Right cardiac atrium (tissue), 5 donors: ENCODE measurements at regions not wholly inside any gene's neighbourhood (a gene's known extent, or its start where the extent isn't known, plus 50 kb on each side); places are given as distances from the start of the nearest gene placed in this dataset.

ENCODE experiments used
- ATAC-seq, 2 donors: fragments of 200-7000 bp; cut with Tn5 transposase; one replicate each; pipeline versions ENCODE4 v1.8.0 to v1.9.1; 2020; ENCODE audit warnings: moderate library complexity in 2 of 2, mild to moderate bottlenecking in 1 of 2
- DNase-seq, 3 donors: peaks; one replicate each; pipeline ENCODE4 v3.0.0-alpha.2; 2020
- H3K27ac ChIP-seq: one replicate; pipeline ENCODE4 v1.5.1; 2013; ENCODE audit warnings: mild to moderate bottlenecking, low read length, control low read depth, moderate library complexity
- H3K27me3 ChIP-seq: one replicate; pipeline ENCODE4 v1.6.1; 2013; ENCODE audit not compliant: control insufficient read depth, insufficient read depth
- H3K4me1 ChIP-seq: one replicate; pipeline ENCODE4 v1.6.1; 2013; ENCODE audit warnings: low read length; ENCODE audit not compliant: control insufficient read depth, insufficient read depth
- H3K4me3 ChIP-seq: one replicate; pipeline ENCODE4 v1.5.1; 2013; ENCODE audit warnings: low read length, control low read depth
- H3K9me3 ChIP-seq: one replicate; pipeline ENCODE4 v1.6.1; 2013; ENCODE audit warnings: low read length; ENCODE audit not compliant: control insufficient read depth
- WGBS: extraction: QIAGEN DNeasy Blood & Tissue Kit; methylation state at CpG from one replicate; pipeline ENCODE4 v1.1.7; 2013; 5-methylcytosine and 5-hydroxymethylcytosine counted together
- intact Hi-C, 4 donors: fragments of 100-400 bp; cut with DNase I; formaldehyde crosslinking; loops; one replicate each; pipeline versions ENCODE4 v1.11.0 to v1.14.0; 2022 to 2023
- donor health status: healthy with polysubstance abuse.
- donor health status: DM: no; HTN: yes; CAD: no.
- donor health status: DM: no; HTN: no; CAD: no.
- donor health status: DM: no; HTN: yes; CAD: no; lungs with severe emphysema.
- donor health status: DM: yes; HTN: yes; CAD: no.

DNA sequence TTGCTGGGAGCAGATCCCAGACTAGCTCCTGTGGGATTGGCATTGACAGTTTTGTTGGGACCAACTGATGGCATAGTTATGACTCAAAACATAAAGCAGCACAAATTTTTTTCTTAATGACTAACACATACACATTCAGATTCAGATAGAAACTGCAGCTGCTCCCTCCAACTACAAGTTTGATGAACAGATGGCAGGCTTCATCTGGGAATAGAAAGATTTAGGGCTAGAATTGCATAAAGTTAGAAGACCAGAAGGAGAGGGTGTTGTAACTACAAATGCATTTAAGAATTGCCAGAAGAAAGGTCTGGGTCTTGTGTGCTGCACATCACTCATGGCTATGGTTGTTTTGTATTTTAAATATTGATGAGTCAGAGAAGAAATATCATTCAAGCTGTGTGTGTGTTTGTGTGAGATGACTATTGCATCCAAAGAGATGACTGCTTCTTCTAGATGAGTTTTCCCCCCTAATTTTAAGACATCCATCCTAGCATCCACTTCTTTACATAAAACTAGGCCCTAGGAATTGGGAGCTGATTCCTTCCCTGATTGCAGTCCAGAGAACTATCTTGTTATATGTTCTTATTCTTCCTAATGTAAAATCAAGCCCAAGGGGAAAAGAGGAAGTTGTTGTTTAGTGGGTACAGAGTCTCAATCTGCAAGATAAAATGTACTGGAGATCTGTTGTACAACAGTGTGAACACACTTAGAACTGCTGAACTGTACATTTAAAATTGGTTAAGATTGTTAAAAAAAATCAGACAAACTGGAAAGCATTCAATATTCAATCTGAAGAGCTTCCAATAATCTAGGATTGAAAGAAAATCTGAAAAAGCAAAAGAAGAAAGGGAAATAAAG lies 175.1 kb downstream of the PARM1 start:
- no peak for DNase-seq
- intact Hi-C loops = no loop called here
- H3K27me3 ChIP-seq = no peaks in the 10 kb centered on the region
- ATAC-seq = no peak
- H3K4me1 ChIP-seq = no peaks in the 10 kb centered on the region
- no peak overlapping the region for H3K4me3 ChIP-seq
- H3K9me3 ChIP-seq = no peaks in the 10 kb centered on the region
- no peak overlapping the region for H3K27ac ChIP-seq

- H3K27ac ChIP-seq = no peak overlapping the region
- H3K9me3 ChIP-seq = no peaks in the 10 kb centered on the region
- DNase-seq (no peak), ATAC-seq (no peak)
- no peaks in the 10 kb centered on the region for H3K4me1 ChIP-seq
- no peak overlapping the region for H3K4me3 ChIP-seq
- intact Hi-C loops = no loop called here
- H3K27me3 ChIP-seq = no peaks in the 10 kb centered on the region
Measured at GRCh38 chr4:75102787-75103085, 169.8 kb downstream of the PARM1 start.

DNA sequence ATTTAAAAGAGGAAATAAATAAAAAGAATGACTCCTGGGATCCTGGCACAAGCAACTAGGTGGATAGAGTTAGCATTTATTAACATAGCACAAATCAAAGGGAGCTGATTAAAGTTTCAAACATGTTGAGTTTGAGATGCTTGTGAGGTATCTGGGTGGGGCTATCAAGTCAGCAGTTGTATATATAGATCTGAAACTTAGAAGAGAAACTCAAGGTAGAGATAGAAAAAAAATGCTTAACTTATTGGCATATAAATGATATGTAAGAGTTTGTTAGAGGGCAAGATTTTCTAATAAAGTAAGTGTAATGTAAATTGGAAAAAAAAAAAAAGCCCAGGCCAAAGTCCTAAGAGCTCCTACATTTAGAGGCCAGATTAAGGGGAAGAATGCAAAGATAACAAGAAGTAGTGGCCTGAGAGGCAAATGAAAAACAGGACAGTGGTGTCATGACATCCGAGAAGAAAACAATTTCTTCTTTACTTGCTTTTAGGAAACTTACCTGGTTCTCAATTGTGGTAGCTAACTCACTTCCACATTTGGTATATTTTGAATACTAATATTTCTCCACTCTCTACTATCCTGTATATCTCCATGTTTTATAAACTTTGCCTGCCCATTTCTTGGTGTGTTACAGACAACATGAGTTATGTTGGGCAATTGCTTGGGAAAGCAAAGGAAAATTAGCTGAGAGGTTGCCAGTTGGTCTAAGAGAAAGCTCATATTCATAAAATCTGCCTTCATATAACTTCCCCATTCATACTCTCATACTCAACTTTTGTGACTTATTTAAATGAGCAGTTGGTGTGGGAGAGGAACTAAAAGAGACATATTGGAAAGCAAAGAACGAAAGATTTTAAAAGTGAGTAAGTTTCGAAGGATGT lies 169.2 kb downstream of the PARM1 start:
- intact Hi-C loops = no loop called here
- H3K27ac ChIP-seq = no peak overlapping the region
- 83% methylated on average over 3 of the region's 3 CpGs for WGBS
- no peaks in the 10 kb centered on the region for H3K4me1 ChIP-seq
- no peak for DNase-seq
- ATAC-seq = no peak
- H3K27me3 ChIP-seq = no peaks in the 10 kb centered on the region
- H3K4me3 ChIP-seq = no peak overlapping the region
- no peaks in the 10 kb centered on the region for H3K9me3 ChIP-seq
